CD4-positive, alpha-beta T cell treated with Interleukin-17A for 4 hours (primary cell): ENCODE measurements at regions not wholly inside any gene's neighbourhood (a gene's known extent, or its start where the extent isn't known, plus 50 kb on each side); places are given as distances from the start of the nearest gene placed in this dataset.

ENCODE experiments used
- DNase-seq: peaks from one replicate; pipeline ENCODE4 v3.0.0-alpha.2; 2020; ENCODE audit warnings: mixed read lengths

- DNase-seq: no peak
Observed at GRCh38 chr14:71834284-71835204, 97.7 kb upstream of the RGS6 start.

GRCh38 chr14:71852181-71852580 lies 80.0 kb upstream of the RGS6 start:
- no peak for DNase-seq

GRCh38 chr14:71855399-71856036 lies 76.7 kb upstream of the RGS6 start:
- DNase-seq: peak; percentile 45

GRCh38 chr14:71856199-71856919 lies 75.9 kb upstream of the RGS6 start:
- DNase-seq: no peak

GRCh38 chr14:71863049-71863448 lies 69.2 kb upstream of the RGS6 start:
- no peak for DNase-seq

GRCh38 chr14:71863766-71864165 lies 68.5 kb upstream of the RGS6 start:
- no peak for DNase-seq
